Chondrocyte (in vitro differentiated cells): ENCODE measurements at regions not wholly inside any gene's neighbourhood (a gene's known extent, or its start where the extent isn't known, plus 50 kb on each side); places are given as distances from the start of the nearest gene placed in this dataset.

ENCODE experiments used
- DNase-seq: peaks from one replicate; pipeline ENCODE4 v3.0.0; 2021; ENCODE audit warnings: mixed read lengths, low spot score
- H3K27ac Mint-ChIP-seq: one replicate; pipeline ENCODE4 v1.8.0; 2021; ENCODE audit warnings: mild to moderate bottlenecking, moderate library complexity, mixed read lengths; ENCODE audit not compliant: unreplicated experiment
- H3K27me3 Mint-ChIP-seq: 2 replicates; pipeline ENCODE4 v1.8.0; 2021; ENCODE audit warnings: low read depth, mixed read lengths
- H3K36me3 Mint-ChIP-seq: 2 replicates; pipeline ENCODE4 v1.8.0; 2021; ENCODE audit warnings: low read depth, mixed read lengths
- H3K4me1 Mint-ChIP-seq: 2 replicates; pipeline ENCODE4 v1.8.0; 2021; ENCODE audit warnings: low read depth, mild to moderate bottlenecking, mixed read lengths
- H3K4me3 Mint-ChIP-seq: one replicate; pipeline ENCODE4 v1.8.0; 2021; ENCODE audit warnings: mild to moderate bottlenecking, moderate library complexity, mixed read lengths; ENCODE audit not compliant: unreplicated experiment
- H3K9me3 Mint-ChIP-seq: 2 replicates; pipeline ENCODE4 v1.8.0; 2021; ENCODE audit warnings: low read depth, mixed read lengths
- TF ChIP-seq, protein P1 (sequence below): fragments of 200-600 bp; sonication (generic); IDR thresholded peaks from 2 replicates; pipeline ENCODE4 v1.5.0; 2021; ENCODE audit warnings: antibody characterized with exemption, mild to moderate bottlenecking, moderate library complexity

DNA sequence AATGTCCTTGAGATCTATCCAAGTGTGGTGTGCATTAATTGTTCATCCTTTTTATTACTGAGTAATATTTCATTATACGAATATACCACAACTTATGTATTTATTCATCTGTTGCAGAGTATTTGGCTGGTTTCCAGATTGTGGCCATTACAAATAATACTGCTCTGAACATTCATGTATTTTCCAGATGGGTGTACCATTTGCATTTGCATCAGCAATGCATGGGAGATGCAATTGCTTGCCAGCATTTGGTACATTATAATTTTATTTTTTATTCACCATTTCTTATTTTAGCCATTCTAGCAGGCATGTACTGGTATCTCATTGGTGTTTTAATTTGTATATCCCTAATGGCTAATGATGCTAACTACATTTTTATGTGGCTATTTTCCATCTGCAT is 162.4 kb downstream of the SCG2 start:
- Mint-ChIP-seq H3K27ac (no peak overlapping the region), H3K27me3 (no peaks in the 10 kb centered on the region), H3K4me3 (no peak overlapping the region), H3K4me1 (peaks cover 27% of the 10 kb centered on the region), H3K36me3 (no peaks in the 10 kb centered on the region), H3K9me3 (no peaks in the 10 kb centered on the region)
- DNase-seq: no peak
- TF ChIP-seq, protein P1, sequence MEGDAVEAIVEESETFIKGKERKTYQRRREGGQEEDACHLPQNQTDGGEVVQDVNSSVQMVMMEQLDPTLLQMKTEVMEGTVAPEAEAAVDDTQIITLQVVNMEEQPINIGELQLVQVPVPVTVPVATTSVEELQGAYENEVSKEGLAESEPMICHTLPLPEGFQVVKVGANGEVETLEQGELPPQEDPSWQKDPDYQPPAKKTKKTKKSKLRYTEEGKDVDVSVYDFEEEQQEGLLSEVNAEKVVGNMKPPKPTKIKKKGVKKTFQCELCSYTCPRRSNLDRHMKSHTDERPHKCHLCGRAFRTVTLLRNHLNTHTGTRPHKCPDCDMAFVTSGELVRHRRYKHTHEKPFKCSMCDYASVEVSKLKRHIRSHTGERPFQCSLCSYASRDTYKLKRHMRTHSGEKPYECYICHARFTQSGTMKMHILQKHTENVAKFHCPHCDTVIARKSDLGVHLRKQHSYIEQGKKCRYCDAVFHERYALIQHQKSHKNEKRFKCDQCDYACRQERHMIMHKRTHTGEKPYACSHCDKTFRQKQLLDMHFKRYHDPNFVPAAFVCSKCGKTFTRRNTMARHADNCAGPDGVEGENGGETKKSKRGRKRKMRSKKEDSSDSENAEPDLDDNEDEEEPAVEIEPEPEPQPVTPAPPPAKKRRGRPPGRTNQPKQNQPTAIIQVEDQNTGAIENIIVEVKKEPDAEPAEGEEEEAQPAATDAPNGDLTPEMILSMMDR: no peak

DNA sequence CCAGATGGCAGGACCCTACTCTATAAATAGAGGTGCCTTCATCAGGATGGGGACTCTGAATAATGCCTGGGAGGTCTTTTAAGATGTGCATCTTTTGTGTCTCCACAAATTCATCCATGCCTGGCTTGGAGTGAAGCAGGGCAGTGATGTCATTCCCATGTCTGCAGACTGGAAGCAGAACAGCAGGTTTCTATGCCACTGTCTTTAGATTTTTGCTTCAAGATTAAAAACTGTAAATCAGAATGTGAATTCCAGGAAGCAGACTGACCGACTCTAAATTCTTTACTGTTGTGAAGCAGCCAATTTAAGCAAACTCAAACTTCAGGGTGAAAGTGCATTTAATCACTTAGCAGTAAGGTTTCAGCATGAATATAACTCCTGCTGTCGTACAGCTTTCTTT is 159.3 kb downstream of the SCG2 start:
- Mint-ChIP-seq H3K4me1 (peaks cover 27% of the 10 kb centered on the region), H3K4me3 (peak overlapping the region; percentile 0), H3K36me3 (no peaks in the 10 kb centered on the region), H3K27ac (peak overlapping the region; percentile 70), H3K9me3 (no peaks in the 10 kb centered on the region), H3K27me3 (no peaks in the 10 kb centered on the region)
- TF ChIP-seq, protein P1: no peak
- DNase-seq: no peak

- H3K9me3 Mint-ChIP-seq: peaks cover 2% of the 10 kb centered on the region
- no peak for DNase-seq
- H3K4me3 Mint-ChIP-seq: no peak overlapping the region
- no peaks in the 10 kb centered on the region for H3K36me3 Mint-ChIP-seq
- TF ChIP-seq, protein P1: no peak
- H3K27me3 Mint-ChIP-seq: no peaks in the 10 kb centered on the region
- no peak overlapping the region for H3K27ac Mint-ChIP-seq
- H3K4me1 Mint-ChIP-seq: peaks cover 2% of the 10 kb centered on the region
Observed at GRCh38 chr2:223450246-223450645, 151.9 kb downstream of the SCG2 start.

GRCh38 chr2:223457301-223457700 is 144.9 kb downstream of the SCG2 start:
- peaks cover 7% of the 10 kb centered on the region for H3K9me3 Mint-ChIP-seq
- H3K27ac Mint-ChIP-seq: no peak overlapping the region
- H3K36me3 Mint-ChIP-seq: peaks cover under 1% of the 10 kb centered on the region
- TF ChIP-seq, protein P1: no peak
- no peak for DNase-seq
- no peak overlapping the region for H3K4me3 Mint-ChIP-seq
- no peaks in the 10 kb centered on the region for H3K27me3 Mint-ChIP-seq
- H3K4me1 Mint-ChIP-seq: peaks cover 15% of the 10 kb centered on the region

DNA sequence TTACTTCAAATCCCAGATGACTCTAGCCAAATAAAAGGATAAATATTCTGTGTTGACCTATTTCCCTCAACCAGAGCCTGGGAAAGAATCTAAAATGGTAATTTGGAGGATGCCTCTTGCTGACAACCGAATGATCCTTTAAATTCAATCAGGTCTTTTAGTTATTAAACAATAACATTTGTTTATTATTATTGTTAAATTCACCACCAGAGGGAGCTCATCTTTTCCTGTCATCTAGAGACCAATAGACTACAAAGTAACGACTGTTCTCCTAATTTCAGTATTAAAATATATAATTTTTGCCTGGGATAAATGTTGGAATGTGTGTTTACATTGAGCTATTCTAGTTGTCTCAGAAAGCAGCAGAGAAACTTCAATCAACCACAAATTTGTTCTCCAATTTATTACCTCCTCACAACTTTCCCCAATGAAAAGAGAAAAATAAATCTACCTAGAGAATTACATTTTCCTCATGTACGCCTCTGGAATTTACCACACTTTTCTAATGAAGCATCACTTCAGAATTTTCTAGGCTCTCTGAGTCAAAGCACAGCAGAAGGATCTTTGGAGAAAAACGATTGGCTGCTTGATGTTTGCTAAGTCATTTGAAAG is 142.7 kb downstream of the SCG2 start:
- Mint-ChIP-seq H3K4me1 (peaks cover 15% of the 10 kb centered on the region), H3K36me3 (peaks cover 1% of the 10 kb centered on the region), H3K27me3 (no peaks in the 10 kb centered on the region), H3K4me3 (no peak overlapping the region), H3K27ac (no peak overlapping the region), H3K9me3 (peaks cover 17% of the 10 kb centered on the region)
- TF ChIP-seq, protein P1: peak; percentile 84
- DNase-seq: no peak
